ENCODE measurements at regions not wholly inside any gene's neighbourhood (a gene's known extent, or its start where the extent isn't known, plus 50 kb on each side); places are given as distances from the start of the nearest gene placed in this dataset.

DNA sequence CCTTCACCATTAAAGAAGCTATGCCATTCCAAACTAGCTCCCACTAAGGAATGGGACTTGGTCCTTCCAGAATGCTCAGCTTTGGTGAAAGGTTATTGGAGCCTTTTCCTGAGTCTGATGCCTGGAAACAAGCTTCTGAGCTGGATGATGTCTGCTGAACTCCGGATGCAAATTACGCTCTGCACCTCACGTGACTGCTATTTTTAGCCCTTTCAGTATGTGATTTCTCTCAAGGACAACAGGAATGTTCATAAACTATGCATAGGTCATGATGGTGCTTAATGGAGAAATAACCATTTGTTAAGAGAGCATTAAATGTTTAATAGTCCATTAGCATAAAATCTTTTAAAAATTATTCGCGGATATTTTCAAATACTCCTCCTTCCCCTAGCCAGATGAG lies 631.4 kb upstream of the KIRREL3 start:
- no peak overlapping the region for H3K4me3 Mint-ChIP-seq
- no peaks in the 10 kb centered on the region for H3K36me3 Mint-ChIP-seq (ENCODE audit: low read depth)
- no peaks in the 10 kb centered on the region for H3K27me3 Mint-ChIP-seq
- no peak overlapping the region for H3K27ac Mint-ChIP-seq
- no peaks in the 10 kb centered on the region for H3K4me1 Mint-ChIP-seq
- intact Hi-C loops (cut with micrococcal nuclease), result no loop called here
- H3K9me3 Mint-ChIP-seq, result no peaks in the 10 kb centered on the region
- no peak for DNase-seq

DNA sequence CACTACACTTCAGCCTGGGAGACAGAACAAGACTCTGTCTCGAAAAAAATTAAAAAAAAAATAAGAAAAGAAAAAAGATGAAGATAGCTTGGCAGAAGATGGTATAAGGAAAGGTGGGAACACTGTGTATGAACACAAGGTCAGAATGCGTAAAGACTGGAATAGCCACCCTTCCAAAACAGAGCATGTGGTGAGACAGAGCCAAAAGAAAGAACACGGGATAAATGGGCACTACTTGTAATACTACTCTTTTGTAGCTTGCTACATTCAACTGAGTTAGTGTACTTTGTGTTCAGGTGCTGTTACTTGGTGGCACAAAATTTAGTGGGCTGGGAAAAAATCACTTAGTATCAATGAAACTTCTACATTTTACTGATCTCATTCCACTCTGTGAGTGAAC lies 628.6 kb upstream of the KIRREL3 start:
- Mint-ChIP-seq H3K36me3 (ENCODE audit: low read depth) (no peaks in the 10 kb centered on the region), H3K27ac (no peak overlapping the region), H3K27me3 (no peaks in the 10 kb centered on the region), H3K4me1 (no peaks in the 10 kb centered on the region), H3K4me3 (no peak overlapping the region), H3K9me3 (no peaks in the 10 kb centered on the region)
- no peak for DNase-seq
- intact Hi-C loops (cut with micrococcal nuclease), result no loop called here

DNA sequence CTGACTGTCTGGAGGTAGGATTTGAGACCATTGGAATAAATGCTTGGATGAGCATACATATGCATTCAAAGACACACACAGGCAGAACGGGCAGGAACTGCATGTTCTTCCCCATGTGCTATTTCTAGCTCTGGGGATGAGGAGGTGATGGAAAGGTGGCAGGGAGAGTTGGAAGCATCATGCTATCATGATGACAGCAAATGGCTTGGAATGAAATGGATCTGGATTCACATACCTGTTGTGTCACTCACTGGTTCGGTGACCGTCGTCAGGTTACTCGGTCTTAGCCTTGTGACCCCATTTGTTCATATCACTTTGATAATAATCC lies 627.9 kb upstream of the KIRREL3 start:
- H3K27me3 Mint-ChIP-seq, result no peaks in the 10 kb centered on the region
- H3K36me3 Mint-ChIP-seq (ENCODE audit: low read depth), result no peaks in the 10 kb centered on the region
- DNase-seq, result no peak
- no peaks in the 10 kb centered on the region for H3K4me1 Mint-ChIP-seq
- H3K4me3 Mint-ChIP-seq, result no peak overlapping the region
- no peak overlapping the region for H3K27ac Mint-ChIP-seq
- intact Hi-C loops (cut with micrococcal nuclease), result no loop called here
- H3K9me3 Mint-ChIP-seq, result no peaks in the 10 kb centered on the region

DNA sequence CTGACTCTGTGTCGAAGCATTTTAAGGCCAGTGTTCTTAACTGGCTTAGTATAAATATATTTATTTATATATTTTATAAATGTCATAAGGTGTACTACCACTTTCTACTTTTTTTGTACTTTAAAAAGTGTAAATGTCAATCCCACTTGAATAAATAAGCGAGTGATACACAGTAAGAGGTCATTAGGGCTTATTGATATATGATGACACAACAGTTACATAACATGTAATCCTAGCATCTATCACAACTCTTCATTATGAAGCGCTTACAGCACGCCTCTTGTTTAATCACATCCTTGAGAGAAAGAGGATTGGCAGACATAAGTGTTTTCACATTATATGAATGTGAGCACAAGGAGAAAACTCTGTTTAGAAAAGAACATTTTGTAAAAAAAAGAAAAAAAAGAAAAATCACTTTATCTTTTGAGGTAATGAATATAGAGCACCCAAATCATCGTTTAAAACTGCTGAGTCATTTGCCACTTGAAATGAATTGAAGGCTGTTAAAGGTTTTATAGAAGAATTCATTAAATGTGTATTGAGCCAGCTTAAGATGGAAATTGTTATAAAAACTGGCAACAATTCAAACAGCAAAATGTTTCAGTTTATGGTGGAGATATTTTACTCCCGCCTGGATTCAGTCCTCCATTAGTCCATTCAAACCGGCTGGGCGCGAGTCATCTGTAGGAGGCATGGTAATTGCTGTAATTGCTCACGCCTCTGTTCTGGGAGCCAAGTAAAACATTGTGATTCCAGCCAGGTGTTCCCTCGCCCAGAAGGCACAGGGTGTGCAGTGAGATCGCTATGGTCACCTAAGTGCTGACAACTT lies 627.3 kb upstream of the KIRREL3 start:
- no peak overlapping the region for H3K4me3 Mint-ChIP-seq
- DNase-seq, result no peak
- H3K9me3 Mint-ChIP-seq, result no peaks in the 10 kb centered on the region
- no peak overlapping the region for H3K27ac Mint-ChIP-seq
- intact Hi-C loops (cut with micrococcal nuclease), result no loop called here
- H3K27me3 Mint-ChIP-seq, result no peaks in the 10 kb centered on the region
- no peaks in the 10 kb centered on the region for H3K4me1 Mint-ChIP-seq
- no peaks in the 10 kb centered on the region for H3K36me3 Mint-ChIP-seq (ENCODE audit: low read depth)

DNA sequence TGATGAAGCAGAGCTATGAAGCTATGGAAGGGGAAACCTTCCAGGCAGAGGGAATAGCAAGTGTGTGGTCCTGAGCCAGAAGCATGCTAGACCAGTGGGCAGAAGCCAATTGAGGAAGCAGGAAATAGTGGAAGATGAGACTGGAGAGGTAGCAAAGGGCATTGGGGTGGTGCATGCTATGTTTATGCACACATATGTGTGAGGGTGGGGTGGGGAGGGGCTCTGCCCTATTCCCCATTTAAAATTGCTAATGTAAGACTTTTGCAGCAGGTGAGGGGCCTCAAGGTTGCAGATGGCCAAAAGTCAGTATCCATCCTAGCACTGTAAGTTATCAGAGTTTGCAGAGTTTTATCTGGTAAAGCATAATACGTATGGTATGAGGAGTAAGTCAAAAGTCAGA lies 626.6 kb upstream of the KIRREL3 start:
- intact Hi-C loops (cut with micrococcal nuclease), result no loop called here
- no peaks in the 10 kb centered on the region for H3K36me3 Mint-ChIP-seq (ENCODE audit: low read depth)

DNA sequence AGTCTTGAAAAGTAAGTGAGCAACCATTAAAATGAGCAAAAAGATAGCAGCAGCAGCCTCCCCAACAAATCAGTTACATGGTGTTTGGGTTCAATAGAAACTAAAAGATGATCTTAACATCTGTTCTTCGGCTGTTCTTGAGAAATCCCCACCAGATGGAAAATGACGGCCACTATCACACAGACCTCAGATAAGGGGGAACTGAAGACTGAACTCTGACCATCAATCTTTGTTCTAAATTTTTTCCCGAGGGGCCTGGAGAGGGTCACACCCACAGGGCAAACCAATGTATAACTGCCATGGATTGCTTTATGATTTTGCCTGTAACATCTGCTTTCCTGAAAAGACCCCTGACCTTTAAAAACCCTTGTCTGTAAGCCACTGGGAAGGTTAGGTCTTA lies 624.8 kb upstream of the KIRREL3 start:
- intact Hi-C loops (cut with micrococcal nuclease), result no loop called here

More for the DNA sequence above, 626.6 kb upstream of the KIRREL3 start:
- Mint-ChIP-seq H3K9me3 (no peaks in the 10 kb centered on the region), H3K4me3 (no peak overlapping the region), H3K27me3 (no peaks in the 10 kb centered on the region), H3K4me1 (no peaks in the 10 kb centered on the region), H3K27ac (no peak overlapping the region)
- no peak for DNase-seq

DNA sequence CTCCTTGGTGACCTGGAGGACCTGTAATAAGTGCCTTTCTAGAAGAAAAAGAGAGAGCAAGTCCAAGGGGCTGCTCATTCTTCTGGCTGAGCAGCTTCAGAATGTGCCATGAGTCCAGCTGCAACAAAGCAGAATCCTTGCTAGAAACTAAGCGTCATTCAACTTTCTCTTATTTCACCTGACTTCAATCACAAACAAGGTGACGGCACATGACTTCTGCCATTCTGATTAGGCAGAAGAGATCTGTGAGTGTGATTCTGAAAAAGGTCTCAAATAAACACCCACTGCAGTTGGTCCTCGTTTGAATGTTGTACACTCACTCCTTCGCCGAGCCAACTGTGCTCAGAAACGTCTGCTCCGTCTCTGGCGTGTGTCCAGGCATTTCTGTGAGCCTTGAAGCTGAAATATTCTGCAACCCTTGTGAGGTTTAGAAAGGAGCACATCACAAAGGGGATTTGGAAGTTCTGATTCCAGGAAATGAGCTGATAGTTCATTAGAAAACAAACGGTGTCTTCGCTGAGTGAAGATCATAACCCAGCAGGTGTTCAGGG lies 623.8 kb upstream of the KIRREL3 start:
- intact Hi-C loops (cut with micrococcal nuclease), result no loop called here
- no peak overlapping the region for H3K27ac Mint-ChIP-seq
- H3K36me3 Mint-ChIP-seq (ENCODE audit: low read depth), result no peaks in the 10 kb centered on the region
- no peaks in the 10 kb centered on the region for H3K9me3 Mint-ChIP-seq
- H3K4me1 Mint-ChIP-seq, result peaks cover 6% of the 10 kb centered on the region
- no peaks in the 10 kb centered on the region for H3K27me3 Mint-ChIP-seq
- DNase-seq, result no peak
- H3K4me3 Mint-ChIP-seq, result no peak overlapping the region

More for the DNA sequence above, 624.8 kb upstream of the KIRREL3 start:
- Mint-ChIP-seq H3K9me3 (no peaks in the 10 kb centered on the region), H3K4me1 (peaks cover under 1% of the 10 kb centered on the region), H3K4me3 (no peak overlapping the region), H3K36me3 (ENCODE audit: low read depth) (no peaks in the 10 kb centered on the region), H3K27me3 (no peaks in the 10 kb centered on the region), H3K27ac (no peak overlapping the region)
- DNase-seq, result no peak

DNA sequence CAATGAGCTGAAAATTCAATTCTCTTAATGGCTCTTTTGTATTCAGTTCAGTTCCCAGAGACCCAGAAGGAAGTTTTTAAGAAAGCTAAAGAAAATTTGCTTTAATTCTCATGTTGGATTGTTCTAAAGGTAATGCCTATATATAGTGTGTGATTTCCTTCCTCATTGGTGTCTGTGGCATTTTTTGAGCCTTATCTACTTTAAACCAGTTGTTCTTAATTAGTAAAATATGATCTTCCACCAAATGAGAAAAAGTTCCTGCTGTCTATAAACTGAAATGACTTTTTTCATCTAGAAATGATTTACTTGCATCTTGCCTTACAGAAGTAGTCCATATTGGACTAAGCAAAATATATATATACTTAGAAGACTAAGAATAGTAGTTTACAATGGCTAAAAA lies 622.1 kb upstream of the KIRREL3 start:
- Mint-ChIP-seq H3K9me3 (peaks cover 3% of the 10 kb centered on the region), H3K4me1 (peaks cover 6% of the 10 kb centered on the region), H3K27ac (no peak overlapping the region), H3K4me3 (no peak overlapping the region), H3K36me3 (ENCODE audit: low read depth) (no peaks in the 10 kb centered on the region), H3K27me3 (no peaks in the 10 kb centered on the region)
- intact Hi-C loops (cut with micrococcal nuclease), result no loop called here
- no peak for DNase-seq

DNA sequence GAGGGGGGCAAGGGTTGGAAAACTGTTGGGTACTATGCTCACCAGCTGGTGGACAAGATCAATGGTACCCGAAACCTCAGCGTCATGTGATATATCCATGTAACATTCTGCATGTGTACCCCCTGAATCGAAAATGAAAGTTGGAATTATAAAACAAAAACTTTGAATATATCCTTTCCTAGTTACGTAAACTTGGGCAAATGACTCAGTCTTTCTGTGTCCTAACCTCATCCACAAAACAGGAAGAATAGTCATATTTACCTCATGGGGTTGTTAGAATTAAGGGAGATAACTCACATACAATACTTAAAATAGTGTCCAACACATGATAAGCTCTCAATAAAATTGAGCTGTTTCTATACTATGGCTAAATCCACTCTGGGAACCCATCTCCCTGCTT lies 620.1 kb upstream of the KIRREL3 start:
- intact Hi-C loops (cut with micrococcal nuclease), result no loop called here
- H3K27me3 Mint-ChIP-seq, result no peaks in the 10 kb centered on the region
- H3K9me3 Mint-ChIP-seq, result peaks cover 3% of the 10 kb centered on the region
- no peaks in the 10 kb centered on the region for H3K36me3 Mint-ChIP-seq (ENCODE audit: low read depth)
- H3K4me3 Mint-ChIP-seq, result no peak overlapping the region
- H3K27ac Mint-ChIP-seq, result no peak overlapping the region
- DNase-seq, result no peak
- H3K4me1 Mint-ChIP-seq, result peaks cover 6% of the 10 kb centered on the region

DNA sequence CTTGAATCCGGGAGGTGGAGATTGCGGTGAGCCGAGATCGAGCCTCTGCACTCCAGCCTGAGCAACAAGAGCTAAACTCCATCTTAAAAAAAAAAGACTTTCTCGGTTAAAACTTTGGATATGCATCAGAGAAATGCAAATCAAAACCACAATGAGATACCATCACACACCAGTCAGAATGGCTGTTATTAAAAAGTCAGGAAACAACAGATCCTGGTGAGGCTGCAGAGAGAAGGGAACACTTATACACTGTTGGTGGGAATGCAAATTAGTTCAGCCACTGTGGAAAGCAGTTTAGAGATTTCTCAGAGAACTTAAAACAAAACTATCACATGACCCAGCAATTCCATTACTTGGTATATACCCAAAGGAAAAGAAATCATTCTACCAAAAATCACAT lies 619.4 kb upstream of the KIRREL3 start:
- no peaks in the 10 kb centered on the region for H3K27me3 Mint-ChIP-seq
- H3K36me3 Mint-ChIP-seq (ENCODE audit: low read depth), result no peaks in the 10 kb centered on the region
- no peak overlapping the region for H3K27ac Mint-ChIP-seq
- no peak for DNase-seq
- no peak overlapping the region for H3K4me3 Mint-ChIP-seq
- peaks cover 6% of the 10 kb centered on the region for H3K4me1 Mint-ChIP-seq
- intact Hi-C loops (cut with micrococcal nuclease), result no loop called here
- H3K9me3 Mint-ChIP-seq, result peaks cover 3% of the 10 kb centered on the region

DNA sequence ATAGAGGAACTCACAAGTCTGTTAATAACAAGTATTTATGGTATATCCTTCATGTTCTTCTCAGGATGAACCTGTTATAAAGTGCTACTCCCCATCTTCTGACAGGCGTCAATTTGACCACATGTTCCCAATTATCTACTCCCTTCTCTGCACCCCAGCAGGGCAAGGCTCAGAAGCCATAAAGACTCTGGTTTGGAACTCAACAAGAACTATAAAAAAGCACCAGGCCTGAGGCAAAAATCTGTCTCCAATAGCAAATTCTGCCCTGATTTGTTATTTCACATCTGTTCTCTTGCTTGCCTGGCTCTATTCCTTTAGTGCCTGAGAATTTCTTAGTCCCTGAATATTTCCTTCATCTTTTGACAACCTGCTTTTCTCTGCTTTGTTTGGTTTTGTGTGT lies 618.2 kb upstream of the KIRREL3 start:
- Mint-ChIP-seq H3K36me3 (ENCODE audit: low read depth) (no peaks in the 10 kb centered on the region), H3K9me3 (peaks cover 3% of the 10 kb centered on the region), H3K4me1 (peaks cover 6% of the 10 kb centered on the region), H3K27me3 (no peaks in the 10 kb centered on the region), H3K27ac (no peak overlapping the region), H3K4me3 (no peak overlapping the region)
- DNase-seq, result no peak
- intact Hi-C loops (cut with micrococcal nuclease), result no loop called here

DNA sequence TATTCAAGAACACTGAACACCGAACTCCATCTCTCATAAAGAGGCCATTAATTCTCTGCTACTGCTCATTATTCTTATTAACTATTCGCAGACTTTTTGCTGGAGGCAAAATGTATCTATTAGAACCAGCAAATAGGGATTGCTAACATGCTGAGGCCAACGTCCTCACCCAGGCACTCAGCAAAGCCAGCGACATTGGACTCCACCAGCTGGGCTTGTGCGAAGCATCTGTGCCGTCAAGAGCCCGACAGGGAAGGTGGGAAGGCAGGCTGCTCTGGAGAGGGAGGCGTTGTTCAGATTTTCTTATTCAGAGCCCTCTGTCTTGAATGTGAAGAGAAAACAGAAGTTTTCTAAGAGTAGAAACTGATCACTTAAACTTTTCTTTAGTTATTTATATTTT lies 615.6 kb upstream of the KIRREL3 start:
- intact Hi-C loops (cut with micrococcal nuclease), result no loop called here
- Mint-ChIP-seq H3K9me3 (peaks cover 3% of the 10 kb centered on the region), H3K36me3 (ENCODE audit: low read depth) (no peaks in the 10 kb centered on the region), H3K27ac (no peak overlapping the region), H3K27me3 (no peaks in the 10 kb centered on the region), H3K4me3 (no peak overlapping the region), H3K4me1 (peaks cover 6% of the 10 kb centered on the region)
- DNase-seq, result no peak

DNA sequence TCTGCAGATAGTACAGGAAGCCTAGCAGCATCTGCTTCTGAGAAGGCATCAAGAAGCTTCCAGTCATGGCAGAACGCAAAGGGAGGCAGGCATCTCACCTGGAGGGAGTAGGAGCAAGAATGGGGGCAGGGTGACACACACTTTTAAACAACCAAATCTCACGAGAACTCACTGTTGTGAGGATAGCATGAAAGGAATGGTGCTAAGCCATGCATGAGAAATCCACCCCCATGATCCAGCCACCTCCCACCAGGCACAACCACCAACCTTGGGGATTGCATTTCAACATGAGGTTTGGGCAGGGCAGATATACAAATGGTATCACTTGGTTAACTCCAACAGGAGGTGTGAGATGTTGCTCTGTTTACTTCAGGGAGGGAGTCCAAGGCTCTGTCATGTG lies 612.0 kb upstream of the KIRREL3 start:
- Mint-ChIP-seq H3K36me3 (ENCODE audit: low read depth) (no peaks in the 10 kb centered on the region), H3K4me3 (no peak overlapping the region), H3K27me3 (no peaks in the 10 kb centered on the region), H3K27ac (no peak overlapping the region), H3K9me3 (no peaks in the 10 kb centered on the region), H3K4me1 (no peaks in the 10 kb centered on the region)
- intact Hi-C loops (cut with micrococcal nuclease), result no loop called here
- no peak for DNase-seq

DNA sequence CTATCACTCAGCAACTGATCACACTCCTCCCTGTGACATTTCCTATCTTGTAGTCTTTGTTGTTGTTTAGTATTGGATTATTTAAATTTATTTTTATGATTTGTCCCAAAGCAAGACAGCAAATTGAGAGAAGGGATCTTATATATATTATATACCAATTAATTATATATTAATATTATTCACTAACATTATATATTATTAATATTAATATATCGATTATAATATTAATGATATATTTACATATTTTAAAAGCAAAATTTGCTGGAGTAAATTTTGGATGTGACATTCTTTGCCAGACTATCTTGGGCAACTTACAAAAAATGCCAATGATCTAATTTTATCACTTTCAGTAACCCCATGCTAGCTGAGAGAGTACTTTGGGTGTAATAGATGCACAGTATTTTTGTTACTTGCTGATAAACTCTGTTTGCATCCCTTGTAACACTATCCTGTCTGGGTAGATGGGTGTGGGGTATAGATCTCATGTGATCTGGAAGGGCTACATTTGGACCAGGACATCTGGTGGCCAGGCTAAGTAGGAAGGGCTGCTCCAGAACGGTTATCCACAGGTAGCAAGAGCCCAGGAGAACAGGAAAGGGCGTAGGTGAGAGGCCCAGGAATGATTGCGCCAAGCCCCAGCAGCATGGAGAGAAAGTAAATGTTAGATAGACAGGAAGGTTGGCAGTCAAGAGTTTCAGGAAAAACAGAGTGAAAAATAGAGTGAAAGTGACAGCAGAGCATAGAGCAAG lies 608.6 kb upstream of the KIRREL3 start:
- H3K9me3 Mint-ChIP-seq, result no peaks in the 10 kb centered on the region
- no peaks in the 10 kb centered on the region for H3K27me3 Mint-ChIP-seq
- no peaks in the 10 kb centered on the region for H3K36me3 Mint-ChIP-seq (ENCODE audit: low read depth)
- intact Hi-C loops (cut with micrococcal nuclease), result no loop called here
- DNase-seq, result no peak
- H3K27ac Mint-ChIP-seq, result no peak overlapping the region
- no peak overlapping the region for H3K4me3 Mint-ChIP-seq
- no peaks in the 10 kb centered on the region for H3K4me1 Mint-ChIP-seq

All from activated CD4-positive, alpha-beta T cell treated with anti-CD3 and anti-CD28 coated beads, Interleukin-2, amount 10 ng/mL, durations not matched to agents 24 days and 14 days (primary cell).